IMR-90 (cell line): ENCODE measurements at regions not wholly inside any gene's neighbourhood (a gene's known extent, or its start where the extent isn't known, plus 50 kb on each side); places are given as distances from the start of the nearest gene placed in this dataset.

Source experiments
- MAZ ChIP-seq: IDR thresholded peaks from 2 replicates; pipeline ENCODE4 v1.6.1; 2012; ENCODE audit warnings: low read depth, mild to moderate bottlenecking, low read length, improper control_type of control experiment, moderate library complexity, borderline replicate concordance
- MXI1 ChIP-seq: IDR thresholded peaks from 2 replicates; pipeline ENCODE4 v1.6.1; 2012; ENCODE audit warnings: low read depth, mild to moderate bottlenecking, low read length, moderate library complexity, borderline replicate concordance
- RAD21 ChIP-seq: IDR thresholded peaks from 2 replicates; pipeline ENCODE4 v1.6.1; 2012; ENCODE audit warnings: low read length, improper control_type of control experiment
- TF ChIP-seq, protein P1 (sequence below): conservative IDR thresholded peaks from 2 replicates; pipeline ENCODE4 v1.5.1; 2012; ENCODE audit warnings: mild to moderate bottlenecking, low read depth, low read length, improper control_type of control experiment

DNA sequence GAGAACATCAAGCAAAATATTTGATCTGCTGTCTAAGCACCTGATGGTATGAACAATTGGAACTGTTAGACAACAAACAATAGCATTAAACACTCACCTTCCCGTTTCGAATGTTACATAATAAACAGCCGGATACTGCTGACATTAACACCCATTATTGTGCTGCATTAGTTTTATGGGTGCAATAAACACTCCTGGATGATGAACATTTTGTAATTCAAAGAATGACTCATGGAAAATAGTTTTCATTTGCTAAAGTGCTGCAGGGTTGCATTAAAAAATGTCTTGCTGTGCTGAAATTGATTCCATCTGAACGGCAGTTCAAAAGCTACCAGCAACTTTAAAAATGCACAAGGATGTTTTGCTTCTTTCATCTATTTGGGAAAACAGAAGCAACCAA lies 100.8 kb upstream of the SORBS2 start:
- TF ChIP-seq MXI1 (no peak), MAZ (no peak), RAD21 (no peak)
- TF ChIP-seq, protein P1, sequence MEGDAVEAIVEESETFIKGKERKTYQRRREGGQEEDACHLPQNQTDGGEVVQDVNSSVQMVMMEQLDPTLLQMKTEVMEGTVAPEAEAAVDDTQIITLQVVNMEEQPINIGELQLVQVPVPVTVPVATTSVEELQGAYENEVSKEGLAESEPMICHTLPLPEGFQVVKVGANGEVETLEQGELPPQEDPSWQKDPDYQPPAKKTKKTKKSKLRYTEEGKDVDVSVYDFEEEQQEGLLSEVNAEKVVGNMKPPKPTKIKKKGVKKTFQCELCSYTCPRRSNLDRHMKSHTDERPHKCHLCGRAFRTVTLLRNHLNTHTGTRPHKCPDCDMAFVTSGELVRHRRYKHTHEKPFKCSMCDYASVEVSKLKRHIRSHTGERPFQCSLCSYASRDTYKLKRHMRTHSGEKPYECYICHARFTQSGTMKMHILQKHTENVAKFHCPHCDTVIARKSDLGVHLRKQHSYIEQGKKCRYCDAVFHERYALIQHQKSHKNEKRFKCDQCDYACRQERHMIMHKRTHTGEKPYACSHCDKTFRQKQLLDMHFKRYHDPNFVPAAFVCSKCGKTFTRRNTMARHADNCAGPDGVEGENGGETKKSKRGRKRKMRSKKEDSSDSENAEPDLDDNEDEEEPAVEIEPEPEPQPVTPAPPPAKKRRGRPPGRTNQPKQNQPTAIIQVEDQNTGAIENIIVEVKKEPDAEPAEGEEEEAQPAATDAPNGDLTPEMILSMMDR: no peak
